Trophoblast cell (in vitro differentiated cells and primary cell): ENCODE measurements at regions not wholly inside any gene's neighbourhood (a gene's known extent, or its start where the extent isn't known, plus 50 kb on each side); places are given as distances from the start of the nearest gene placed in this dataset.

Source experiments
- DNase-seq, 2 donors: peaks; one replicate each; pipeline ENCODE4 v3.0.0-alpha.2; 2016
- H2AFZ ChIP-seq: 2 replicates; pipeline ENCODE4 v1.6.1; 2013; ENCODE audit warnings: low read length, moderate library complexity, mild to moderate bottlenecking; ENCODE audit not compliant: insufficient read depth, poor library complexity
- H2AK5ac ChIP-seq: 2 replicates; pipeline ENCODE4 v1.6.1; 2013; ENCODE audit warnings: mild to moderate bottlenecking, low read length
- H2BK120ac ChIP-seq: 2 replicates; pipeline ENCODE4 v1.6.1; 2013; ENCODE audit warnings: low read length, mild to moderate bottlenecking, moderate library complexity; ENCODE audit not compliant: insufficient read depth, poor library complexity
- H2BK12ac ChIP-seq: 2 replicates; pipeline ENCODE4 v1.6.1; 2013; ENCODE audit warnings: mild to moderate bottlenecking, low read length, moderate library complexity
- H2BK5ac ChIP-seq: 2 replicates; pipeline ENCODE4 v1.6.1; 2013; ENCODE audit warnings: low read length, low read depth, moderate library complexity, mild to moderate bottlenecking; ENCODE audit not compliant: poor library complexity
- H3K14ac ChIP-seq: 2 replicates; pipeline ENCODE4 v1.6.1; 2013; ENCODE audit warnings: mild to moderate bottlenecking, low read length
- H3K18ac ChIP-seq: 2 replicates; pipeline ENCODE4 v1.6.1; 2013; ENCODE audit warnings: mild to moderate bottlenecking, low read length
- H3K23ac ChIP-seq: 2 replicates; pipeline ENCODE4 v1.6.1; 2013; ENCODE audit warnings: low read length
- H3K27ac ChIP-seq: 2 replicates; pipeline ENCODE4 v1.5.1; 2013; ENCODE audit warnings: low read depth, mild to moderate bottlenecking, inconsistent platforms, low read length, moderate library complexity
- H3K27me3 ChIP-seq: 2 replicates; pipeline ENCODE4 v1.6.1; 2013; ENCODE audit warnings: inconsistent platforms, mild to moderate bottlenecking, low read length, moderate library complexity; ENCODE audit not compliant: insufficient read depth
- H3K36me3 ChIP-seq, 2 experiments: 1 replicate in 1 of 2; 2 replicates in 1 of 2; pipeline ENCODE4 v1.6.1; 2013; ENCODE audit warnings: low read length in 2 of 2, mild to moderate bottlenecking in 2 of 2, moderate library complexity in 1 of 2; ENCODE audit not compliant: insufficient read depth in 2 of 2, control insufficient read depth in 1 of 2
- H3K4ac ChIP-seq: 2 replicates; pipeline ENCODE4 v1.6.1; 2013; ENCODE audit warnings: low read depth, mild to moderate bottlenecking, low read length, moderate library complexity
- H3K4me1 ChIP-seq, 2 experiments: 1 replicate in 1 of 2; 2 replicates in 1 of 2; pipeline ENCODE4 v1.6.1; 2013; ENCODE audit warnings: low read length in 2 of 2, mild to moderate bottlenecking in 2 of 2, moderate library complexity in 1 of 2; ENCODE audit not compliant: insufficient read depth in 2 of 2, control insufficient read depth in 1 of 2
- H3K4me2 ChIP-seq: 2 replicates; pipeline ENCODE4 v1.6.1; 2013; ENCODE audit warnings: inconsistent platforms, mild to moderate bottlenecking, low read length, moderate library complexity
- H3K4me3 ChIP-seq: 2 replicates; pipeline ENCODE4 v1.5.1; 2013; ENCODE audit warnings: mild to moderate bottlenecking, low read depth, low read length, inconsistent platforms
- H3K79me1 ChIP-seq: one replicate; pipeline ENCODE4 v1.6.1; 2013; ENCODE audit warnings: low read length
- H3K79me2 ChIP-seq: 2 replicates; pipeline ENCODE4 v1.6.1; 2013; ENCODE audit warnings: low read length, mild to moderate bottlenecking; ENCODE audit not compliant: control insufficient read depth, insufficient read depth, poor library complexity
- H3K9ac ChIP-seq: 2 replicates; pipeline ENCODE4 v1.6.1; 2013; ENCODE audit warnings: mild to moderate bottlenecking, low read length
- H3K9me3 ChIP-seq: 2 replicates; pipeline ENCODE4 v1.6.1; 2013; ENCODE audit warnings: low read depth, mild to moderate bottlenecking, control low read depth, inconsistent platforms, low read length; ENCODE audit not compliant: insufficient read depth
- H4K12ac ChIP-seq: 2 replicates; pipeline ENCODE4 v1.6.1; 2013; ENCODE audit warnings: low read depth, mild to moderate bottlenecking, low read length, moderate library complexity
- H4K8ac ChIP-seq: 2 replicates; pipeline ENCODE4 v1.6.1; 2013; ENCODE audit warnings: low read depth, mild to moderate bottlenecking, low read length, moderate library complexity
- H4K91ac ChIP-seq: one replicate; pipeline ENCODE4 v1.6.1; 2013; ENCODE audit warnings: low read depth, mild to moderate bottlenecking, low read length, moderate library complexity
- WGBS: extraction: QIAGEN DNeasy Blood & Tissue Kit; methylation state at CpG from one replicate; pipeline ENCODE4 v1.1.7; 2013; ENCODE audit warnings: missing lambda C conversion rate; ENCODE audit not compliant: insufficient read length, insufficient coverage; ENCODE audit errors: extremely low coverage; 5-methylcytosine and 5-hydroxymethylcytosine counted together

GRCh38 chr11:109940816-109941215, 152.4 kb upstream of the ZC3H12C start:
- no peak overlapping the region for H3K4ac ChIP-seq
- no peak overlapping the region for H4K91ac ChIP-seq
- no peaks in the 10 kb centered on the region for H3K9me3 ChIP-seq
- H4K12ac ChIP-seq, result no peak overlapping the region
- H4K8ac ChIP-seq, result no peak overlapping the region
- WGBS, result no CpG with 5 or more reads among the region's 8 CpGs
- H2AK5ac ChIP-seq, result no peak overlapping the region
- H2BK12ac ChIP-seq, result no peak overlapping the region
- H3K4me2 ChIP-seq, result no peak overlapping the region
- no peaks in the 10 kb centered on the region for H3K36me3 ChIP-seq
- H3K27ac ChIP-seq, result no peak overlapping the region
- no peaks in the 10 kb centered on the region for H3K79me2 ChIP-seq
- H3K14ac ChIP-seq, result no peak overlapping the region
- no peaks in the 10 kb centered on the region for H3K4me1 ChIP-seq
- no peak overlapping the region for H3K23ac ChIP-seq
- H3K27me3 ChIP-seq, result no peaks in the 10 kb centered on the region
- no peak overlapping the region for H3K4me3 ChIP-seq
- H2BK120ac ChIP-seq, result no peak overlapping the region
- no peak overlapping the region for H2BK5ac ChIP-seq
- no peak overlapping the region for H2AFZ ChIP-seq
- no peaks in the 10 kb centered on the region for H3K79me1 ChIP-seq
- no peak overlapping the region for H3K18ac ChIP-seq
- no peak overlapping the region for H3K9ac ChIP-seq
- peak; percentile 48 to 73 for DNase-seq

DNA sequence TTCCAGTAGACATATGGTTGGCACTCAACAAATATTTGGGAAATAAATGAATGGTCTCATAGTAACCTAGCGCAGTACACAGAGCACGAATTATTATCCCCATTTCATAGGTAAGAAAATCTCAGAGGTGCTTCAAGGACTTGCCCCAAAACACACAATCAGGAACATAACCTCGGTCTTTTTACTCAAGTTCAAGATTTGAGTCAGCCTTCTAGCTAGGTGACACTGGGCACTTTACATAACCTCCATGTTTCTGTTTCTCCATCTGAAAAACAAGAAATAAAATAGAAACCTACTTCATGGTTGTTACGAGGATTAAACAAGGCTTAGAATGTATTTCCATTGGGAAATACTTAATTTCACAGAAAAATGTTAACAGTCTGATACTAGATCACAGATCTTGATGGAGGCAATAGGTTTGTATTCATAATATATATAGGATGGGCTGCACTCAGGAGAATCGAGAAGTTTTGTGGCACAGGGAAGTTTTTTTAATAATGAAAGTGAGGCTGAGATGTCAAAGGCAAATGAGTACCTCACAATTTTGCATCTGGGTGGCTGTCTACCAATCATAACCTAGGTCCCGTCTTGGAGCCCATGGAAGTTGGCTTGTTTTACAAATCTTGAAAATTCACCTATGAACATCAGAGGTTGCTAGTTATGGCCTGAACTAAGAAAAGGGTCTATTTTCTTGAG, 147.4 kb upstream of the ZC3H12C start:
- Histone ChIP-seq H2BK5ac (no peak overlapping the region), H3K27me3 (no peaks in the 10 kb centered on the region), H3K23ac (no peak overlapping the region), H3K4ac (no peak overlapping the region), H3K79me2 (no peaks in the 10 kb centered on the region), H4K12ac (no peak overlapping the region), H3K18ac (no peak overlapping the region), H3K9ac (no peak overlapping the region), H3K9me3 (peaks cover 2% of the 10 kb centered on the region), H4K91ac (no peak overlapping the region), H2BK12ac (no peak overlapping the region), H2BK120ac (no peak overlapping the region), H3K4me1 (peaks cover 0 to 2% of the 10 kb centered on the region in 2 experiments), H3K14ac (no peak overlapping the region), H3K79me1 (peaks cover 4% of the 10 kb centered on the region), H3K36me3 (no peaks in the 10 kb centered on the region), H4K8ac (no peak overlapping the region), H2AFZ (no peak overlapping the region), H3K4me2 (no peak overlapping the region), H3K4me3 (no peak overlapping the region), H2AK5ac (no peak overlapping the region), H3K27ac (no peak overlapping the region)
- no CpG with 5 or more reads among the region's 6 CpGs for WGBS
- no peak for DNase-seq

- H2BK5ac ChIP-seq, result no peak overlapping the region
- H3K27ac ChIP-seq, result peak overlapping the region; percentile 0
- no peak overlapping the region for H3K14ac ChIP-seq
- no peak overlapping the region for H3K4me3 ChIP-seq
- H2AK5ac ChIP-seq, result no peak overlapping the region
- H3K79me1 ChIP-seq, result peaks cover 4% of the 10 kb centered on the region
- peaks cover 0 to 2% of the 10 kb centered on the region in 2 experiments for H3K4me1 ChIP-seq
- H3K9ac ChIP-seq, result no peak overlapping the region
- H3K4ac ChIP-seq, result no peak overlapping the region
- no peaks in the 10 kb centered on the region for H3K79me2 ChIP-seq
- peaks cover 2% of the 10 kb centered on the region for H3K9me3 ChIP-seq
- no peaks in the 10 kb centered on the region for H3K27me3 ChIP-seq
- no peak overlapping the region for H2BK120ac ChIP-seq
- peak; percentile 83 to 97 for DNase-seq
- H4K8ac ChIP-seq, result peak overlapping the region; percentile 50
- no peak overlapping the region for H3K18ac ChIP-seq
- H4K12ac ChIP-seq, result peak overlapping the region; percentile 88
- no peaks in the 10 kb centered on the region for H3K36me3 ChIP-seq
- H3K23ac ChIP-seq, result no peak overlapping the region
- peak overlapping the region; percentile 53 for H3K4me2 ChIP-seq
- WGBS, result no CpG with 5 or more reads among the region's 8 CpGs
- H4K91ac ChIP-seq, result peak overlapping the region; percentile 66
- no peak overlapping the region for H2AFZ ChIP-seq
- peak overlapping the region; percentile 83 for H2BK12ac ChIP-seq
These were observed 146.8 kb upstream of the ZC3H12C start for GRCh38 chr11:109946322-109946846.

DNA sequence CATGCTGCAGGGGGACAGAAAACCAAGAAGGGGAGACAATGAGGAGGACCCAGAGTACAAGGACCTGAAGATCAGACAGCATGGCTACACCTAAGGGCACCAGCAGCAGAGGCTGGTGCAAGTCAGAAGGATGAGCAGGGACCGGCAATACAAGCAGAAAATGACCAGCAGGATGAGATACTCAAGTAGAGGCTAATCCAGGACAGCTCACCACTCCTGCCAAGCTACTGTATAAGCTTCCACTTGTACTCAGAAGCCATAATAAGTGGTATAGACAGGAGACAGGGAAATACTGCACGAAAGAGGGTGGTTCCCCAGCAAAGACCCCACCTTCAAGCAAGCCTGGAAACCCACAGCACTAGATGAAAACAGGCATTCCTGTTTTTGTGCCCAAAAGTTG, 138.7 kb upstream of the ZC3H12C start:
- Histone ChIP-seq H3K4ac (no peak overlapping the region), H3K18ac (no peak overlapping the region), H3K4me3 (no peak overlapping the region), H4K8ac (no peak overlapping the region), H3K14ac (no peak overlapping the region), H3K79me1 (no peaks in the 10 kb centered on the region), H3K27ac (no peak overlapping the region), H2BK120ac (no peak overlapping the region), H3K79me2 (no peaks in the 10 kb centered on the region), H3K36me3 (no peaks in the 10 kb centered on the region), H3K4me1 (no peaks in the 10 kb centered on the region), H4K91ac (no peak overlapping the region), H2BK5ac (no peak overlapping the region), H3K23ac (no peak overlapping the region), H2BK12ac (no peak overlapping the region), H3K9me3 (peaks cover 2% of the 10 kb centered on the region), H2AFZ (no peak overlapping the region), H3K4me2 (no peak overlapping the region), H3K27me3 (no peaks in the 10 kb centered on the region), H4K12ac (no peak overlapping the region), H2AK5ac (no peak overlapping the region), H3K9ac (no peak overlapping the region)
- no peak for DNase-seq
- no CpG with 5 or more reads among the region's 2 CpGs for WGBS
